ENCODE measurements at regions not wholly inside any gene's neighbourhood (a gene's known extent, or its start where the extent isn't known, plus 50 kb on each side); places are given as distances from the start of the nearest gene placed in this dataset.

DNA sequence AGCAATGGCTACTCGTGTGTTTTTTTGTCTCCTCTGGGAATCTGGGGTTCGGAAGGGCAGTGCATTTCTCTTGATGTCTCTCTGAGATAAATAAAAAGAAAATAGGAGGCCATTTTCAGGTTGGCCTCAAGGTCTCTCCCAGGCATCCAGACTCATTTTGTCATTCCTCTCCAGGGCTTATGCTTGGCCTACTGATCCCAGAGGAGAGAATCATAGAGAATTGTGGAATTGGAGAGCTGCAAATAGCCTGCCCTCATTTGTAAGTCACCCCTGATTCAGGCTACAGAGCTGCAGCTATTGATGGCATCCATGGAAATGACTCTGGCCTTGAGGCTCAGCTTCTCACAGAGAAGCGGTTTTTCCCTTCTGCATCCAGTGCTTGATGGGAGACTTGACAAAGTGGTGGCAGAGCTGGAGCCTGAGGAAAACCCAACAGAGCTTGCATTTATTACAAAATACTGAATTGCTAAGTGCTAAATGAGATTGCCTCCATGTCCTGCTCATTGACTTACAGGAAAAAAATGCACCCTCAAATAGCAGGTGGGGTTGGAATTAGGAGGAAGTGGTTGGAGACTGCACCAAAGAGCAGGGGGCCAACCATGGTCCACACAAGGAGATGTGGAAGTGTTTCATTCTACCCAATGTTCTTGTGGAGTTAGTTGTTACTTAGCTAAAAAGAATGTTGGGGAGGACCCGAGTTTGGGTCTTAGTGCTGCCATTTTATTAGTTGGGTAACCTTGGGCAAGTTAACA lies 140.4 kb downstream of the S1PR1 start:
- DNase-seq = no peak
- Histone ChIP-seq H3K9me3 (ENCODE audit: control insufficient read depth in 2 of 3, insufficient read depth in 1 of 3, low read length in 3 of 3) (no peaks in the 10 kb centered on the region), H3K4me1 (ENCODE audit: control insufficient read depth in 2 of 3, insufficient read depth in 2 of 3, low read depth in 1 of 3, low read length in 3 of 3) (no peaks in the 10 kb centered on the region), H3K9ac (ENCODE audit: low read length in 3 of 3) (no peak overlapping the region), H3K4me3 (ENCODE audit: low read length in 3 of 3) (no peak overlapping the region), H3K36me3 (ENCODE audit: control insufficient read depth in 2 of 3, insufficient read depth in 3 of 3, low read length in 3 of 3) (no peaks in the 10 kb centered on the region), H3K27ac (ENCODE audit: low read depth in 2 of 2, low read length in 2 of 2) (no peak overlapping the region), H3K27me3 (ENCODE audit: control insufficient read depth, insufficient read depth, low read length) (no peaks in the 10 kb centered on the region)
- FAIRE-seq = no peak
- intact Hi-C loops (cut with DNase I) = no loop called here
- TF ChIP-seq, protein P1, sequence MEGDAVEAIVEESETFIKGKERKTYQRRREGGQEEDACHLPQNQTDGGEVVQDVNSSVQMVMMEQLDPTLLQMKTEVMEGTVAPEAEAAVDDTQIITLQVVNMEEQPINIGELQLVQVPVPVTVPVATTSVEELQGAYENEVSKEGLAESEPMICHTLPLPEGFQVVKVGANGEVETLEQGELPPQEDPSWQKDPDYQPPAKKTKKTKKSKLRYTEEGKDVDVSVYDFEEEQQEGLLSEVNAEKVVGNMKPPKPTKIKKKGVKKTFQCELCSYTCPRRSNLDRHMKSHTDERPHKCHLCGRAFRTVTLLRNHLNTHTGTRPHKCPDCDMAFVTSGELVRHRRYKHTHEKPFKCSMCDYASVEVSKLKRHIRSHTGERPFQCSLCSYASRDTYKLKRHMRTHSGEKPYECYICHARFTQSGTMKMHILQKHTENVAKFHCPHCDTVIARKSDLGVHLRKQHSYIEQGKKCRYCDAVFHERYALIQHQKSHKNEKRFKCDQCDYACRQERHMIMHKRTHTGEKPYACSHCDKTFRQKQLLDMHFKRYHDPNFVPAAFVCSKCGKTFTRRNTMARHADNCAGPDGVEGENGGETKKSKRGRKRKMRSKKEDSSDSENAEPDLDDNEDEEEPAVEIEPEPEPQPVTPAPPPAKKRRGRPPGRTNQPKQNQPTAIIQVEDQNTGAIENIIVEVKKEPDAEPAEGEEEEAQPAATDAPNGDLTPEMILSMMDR (IDR thresholded peaks at IDR 0.05; ENCODE audit: borderline replicate concordance, extremely low read depth, insufficient read depth) = no peak

DNA sequence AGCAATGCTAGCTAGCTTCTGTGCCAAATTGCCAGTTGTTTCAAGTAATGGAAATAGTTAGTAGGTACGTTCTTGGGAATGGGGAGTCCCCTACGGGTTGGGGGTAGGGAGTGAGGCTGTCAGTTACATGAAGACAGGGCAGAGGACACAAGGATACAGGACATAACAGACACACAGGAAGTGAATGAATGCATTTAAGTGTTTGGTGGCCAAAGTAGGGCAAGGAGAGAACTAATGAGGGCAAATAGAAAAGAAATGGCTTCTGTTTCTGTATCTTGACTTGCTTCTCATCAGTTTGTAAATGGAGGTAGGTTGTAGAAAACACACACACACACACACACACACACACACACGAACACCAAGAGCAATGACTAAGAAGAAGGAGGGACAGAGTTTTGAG lies 142.2 kb downstream of the S1PR1 start:
- FAIRE-seq = no peak

DNA sequence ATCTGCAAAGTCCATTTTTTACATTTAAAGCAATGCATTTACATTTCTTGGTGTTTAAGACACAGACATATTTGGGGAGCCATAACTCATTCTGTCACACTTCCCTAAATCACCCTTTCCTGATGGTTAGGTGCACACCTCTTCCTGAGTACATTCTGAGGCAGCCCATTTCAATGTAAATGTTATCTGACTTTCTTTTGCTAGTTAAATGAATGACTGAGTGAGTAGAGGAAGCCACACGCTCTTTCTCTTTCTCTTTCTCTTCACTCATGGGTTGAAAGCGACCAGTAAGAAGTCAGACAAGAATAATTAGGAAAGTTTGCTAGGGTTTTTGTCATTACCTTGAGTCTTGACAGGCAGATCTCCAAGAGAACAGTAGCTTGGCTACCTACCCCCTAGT lies 143.1 kb downstream of the S1PR1 start:
- H3K4me3 ChIP-seq (ENCODE audit: low read length in 3 of 3) = no peak overlapping the region
- H3K27ac ChIP-seq (ENCODE audit: low read depth in 2 of 2, low read length in 2 of 2) = no peak overlapping the region
- no peaks in the 10 kb centered on the region for H3K9me3 ChIP-seq (ENCODE audit: control insufficient read depth in 2 of 3, insufficient read depth in 1 of 3, low read length in 3 of 3)
- H3K27me3 ChIP-seq (ENCODE audit: control insufficient read depth, insufficient read depth, low read length) = no peaks in the 10 kb centered on the region
- DNase-seq (no peak), FAIRE-seq (no peak)
- H3K36me3 ChIP-seq (ENCODE audit: control insufficient read depth in 2 of 3, insufficient read depth in 3 of 3, low read length in 3 of 3) = no peaks in the 10 kb centered on the region
- H3K9ac ChIP-seq (ENCODE audit: low read length in 3 of 3) = no peak overlapping the region
- intact Hi-C loops (cut with DNase I) = no loop called here
- TF ChIP-seq, protein P1 (IDR thresholded peaks at IDR 0.05; ENCODE audit: borderline replicate concordance, extremely low read depth, insufficient read depth) = no peak
- H3K4me1 ChIP-seq (ENCODE audit: control insufficient read depth in 2 of 3, insufficient read depth in 2 of 3, low read depth in 1 of 3, low read length in 3 of 3) = no peaks in the 10 kb centered on the region

More for the DNA sequence above, 142.2 kb downstream of the S1PR1 start:
- Histone ChIP-seq H3K9ac (ENCODE audit: low read length in 3 of 3) (no peak overlapping the region), H3K4me3 (ENCODE audit: low read length in 3 of 3) (no peak overlapping the region), H3K9me3 (ENCODE audit: control insufficient read depth in 2 of 3, insufficient read depth in 1 of 3, low read length in 3 of 3) (no peaks in the 10 kb centered on the region), H3K36me3 (ENCODE audit: control insufficient read depth in 2 of 3, insufficient read depth in 3 of 3, low read length in 3 of 3) (no peaks in the 10 kb centered on the region), H3K27me3 (ENCODE audit: control insufficient read depth, insufficient read depth, low read length) (no peaks in the 10 kb centered on the region), H3K27ac (ENCODE audit: low read depth in 2 of 2, low read length in 2 of 2) (no peak overlapping the region), H3K4me1 (ENCODE audit: control insufficient read depth in 2 of 3, insufficient read depth in 2 of 3, low read depth in 1 of 3, low read length in 3 of 3) (no peaks in the 10 kb centered on the region)
- intact Hi-C loops (cut with DNase I) = no loop called here
- DNase-seq = no peak
- TF ChIP-seq, protein P1 (IDR thresholded peaks at IDR 0.05; ENCODE audit: borderline replicate concordance, extremely low read depth, insufficient read depth) = no peak

DNA sequence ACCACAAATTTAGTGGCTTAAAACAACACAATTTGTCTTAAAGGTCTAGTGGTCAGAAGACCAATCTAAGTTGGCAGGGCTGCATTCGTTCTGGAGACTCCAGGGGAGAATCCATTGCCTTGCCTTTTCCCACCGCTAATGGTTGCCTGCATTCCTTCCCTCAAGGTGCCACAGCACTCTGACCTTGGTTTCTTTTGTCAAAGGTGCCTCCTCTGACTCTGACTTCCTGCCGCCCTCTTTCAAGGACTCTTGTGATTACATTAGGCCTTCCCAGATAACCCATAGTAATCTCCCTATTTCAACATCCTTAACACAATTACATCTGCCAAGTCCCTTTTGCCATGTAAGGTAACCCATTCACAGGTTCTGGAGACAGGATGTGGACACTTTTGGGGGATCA lies 145.3 kb downstream of the S1PR1 start:
- H3K4me3 ChIP-seq (ENCODE audit: low read length in 3 of 3) = no peak overlapping the region
- no peaks in the 10 kb centered on the region for H3K27me3 ChIP-seq (ENCODE audit: control insufficient read depth, insufficient read depth, low read length)
- no peaks in the 10 kb centered on the region for H3K36me3 ChIP-seq (ENCODE audit: control insufficient read depth in 2 of 3, insufficient read depth in 3 of 3, low read length in 3 of 3)
- TF ChIP-seq, protein P1 (IDR thresholded peaks at IDR 0.05; ENCODE audit: borderline replicate concordance, extremely low read depth, insufficient read depth) = no peak
- no peaks in the 10 kb centered on the region for H3K9me3 ChIP-seq (ENCODE audit: control insufficient read depth in 2 of 3, insufficient read depth in 1 of 3, low read length in 3 of 3)
- intact Hi-C loops (cut with DNase I) = no loop called here
- no peak for FAIRE-seq
- H3K27ac ChIP-seq (ENCODE audit: low read depth in 2 of 2, low read length in 2 of 2) = no peak overlapping the region
- no peak for DNase-seq
- no peak overlapping the region for H3K9ac ChIP-seq (ENCODE audit: low read length in 3 of 3)
- H3K4me1 ChIP-seq (ENCODE audit: control insufficient read depth in 2 of 3, insufficient read depth in 2 of 3, low read depth in 1 of 3, low read length in 3 of 3) = no peaks in the 10 kb centered on the region
